Activated T-cell treated with anti-CD3 and anti-CD28 coated beads, Interleukin-2, amount 50 U/mL, for 72 hours (primary cell): ENCODE measurements at regions not wholly inside any gene's neighbourhood (a gene's known extent, or its start where the extent isn't known, plus 50 kb on each side); places are given as distances from the start of the nearest gene placed in this dataset.

Experiments
- ATAC-seq, 2 donors: fragments of 150-1000 bp; cut with Tn5 transposase; replicated peaks in 1 of 2; 2 replicates each; pipeline ENCODE4 v1.10.0; 2021; ENCODE audit warnings: moderate library complexity in 2 of 2, mild to moderate bottlenecking in 1 of 2
- DNase-seq, 2 donors: peaks; one replicate each; pipeline ENCODE4 v3.0.0; 2021 to 2022; ENCODE audit warnings: mixed read lengths in 1 of 2
- H3K27ac Mint-ChIP-seq: one replicate; pipeline ENCODE4 v1.8.0; 2022; ENCODE audit warnings: mild to moderate bottlenecking, moderate library complexity, mixed read lengths
- H3K27me3 Mint-ChIP-seq: one replicate; pipeline ENCODE4 v1.8.0; 2022; ENCODE audit warnings: low read depth, mixed read lengths
- H3K36me3 Mint-ChIP-seq, 2 donors: one replicate each; pipeline ENCODE4 v1.8.0; 2022; ENCODE audit warnings: mixed read lengths in 2 of 2, mild to moderate bottlenecking in 1 of 2; ENCODE audit not compliant: insufficient read depth in 2 of 2
- H3K4me1 Mint-ChIP-seq: one replicate; pipeline ENCODE4 v1.8.0; 2022; ENCODE audit warnings: low read depth, mixed read lengths
- H3K4me3 Mint-ChIP-seq, 2 donors: one replicate each; pipeline ENCODE4 v1.8.0; 2022; ENCODE audit warnings: mild to moderate bottlenecking in 2 of 2, mixed read lengths in 2 of 2, moderate library complexity in 2 of 2
- H3K9me3 Mint-ChIP-seq, 2 donors: one replicate each; pipeline ENCODE4 v1.8.0; 2022; ENCODE audit warnings: mixed read lengths in 2 of 2

DNA sequence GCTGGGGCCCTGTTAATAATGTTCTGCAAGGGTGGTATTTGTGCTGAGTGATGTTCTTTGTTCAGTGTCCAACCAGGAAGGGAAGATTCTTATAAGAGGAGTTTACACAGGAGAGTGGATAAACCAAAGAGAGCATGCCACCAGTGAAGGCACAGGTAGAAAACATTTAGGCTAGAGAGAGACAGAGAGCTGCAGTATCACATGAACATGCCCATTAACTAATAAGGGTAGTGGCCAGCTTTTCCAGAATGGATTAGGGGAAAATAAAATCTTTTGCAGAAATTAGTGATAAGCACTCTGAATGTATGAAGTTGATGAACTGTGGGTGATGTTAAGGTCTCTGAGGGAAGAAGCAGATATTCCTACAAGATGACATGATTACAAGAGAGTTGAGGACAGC lies 54.1 kb upstream of the PRLR start:
- Mint-ChIP-seq H3K9me3 (peaks cover 0 to 5% of the 10 kb centered on the region in 2 donors), H3K4me1 (no peaks in the 10 kb centered on the region), H3K36me3 (no peaks in the 10 kb centered on the region), H3K27ac (no peak overlapping the region), H3K4me3 (no peak overlapping the region), H3K27me3 (peaks cover 7% of the 10 kb centered on the region)
- DNase-seq (no peak), ATAC-seq (no peak)

DNA sequence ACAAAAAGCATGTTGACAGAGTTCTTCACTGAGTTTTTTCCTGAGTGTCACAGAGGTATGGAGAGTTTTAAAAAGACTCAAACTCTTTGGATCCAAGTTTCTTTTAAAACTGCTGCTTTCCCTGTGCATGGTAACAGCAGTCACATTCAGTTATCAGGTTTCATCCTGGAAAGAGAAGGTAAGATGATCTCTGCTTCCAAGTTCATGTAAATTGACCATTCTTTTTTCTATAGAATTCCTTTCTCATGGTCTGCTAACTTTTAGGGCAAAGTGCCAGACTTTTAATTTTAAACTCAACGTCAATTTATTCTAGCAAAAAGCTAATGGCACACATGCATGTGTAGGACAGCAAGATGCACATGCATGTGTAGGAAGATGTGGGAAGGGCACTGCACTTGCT lies 52.5 kb upstream of the PRLR start:
- no peak overlapping the region for H3K27ac Mint-ChIP-seq
- peaks cover 0 to 10% of the 10 kb centered on the region in 2 donors for H3K9me3 Mint-ChIP-seq
- H3K4me3 Mint-ChIP-seq: no peak overlapping the region
- H3K36me3 Mint-ChIP-seq: no peaks in the 10 kb centered on the region
- H3K27me3 Mint-ChIP-seq: peaks cover 11% of the 10 kb centered on the region
- H3K4me1 Mint-ChIP-seq: no peaks in the 10 kb centered on the region
- DNase-seq: no peak
- ATAC-seq: no peak

DNA sequence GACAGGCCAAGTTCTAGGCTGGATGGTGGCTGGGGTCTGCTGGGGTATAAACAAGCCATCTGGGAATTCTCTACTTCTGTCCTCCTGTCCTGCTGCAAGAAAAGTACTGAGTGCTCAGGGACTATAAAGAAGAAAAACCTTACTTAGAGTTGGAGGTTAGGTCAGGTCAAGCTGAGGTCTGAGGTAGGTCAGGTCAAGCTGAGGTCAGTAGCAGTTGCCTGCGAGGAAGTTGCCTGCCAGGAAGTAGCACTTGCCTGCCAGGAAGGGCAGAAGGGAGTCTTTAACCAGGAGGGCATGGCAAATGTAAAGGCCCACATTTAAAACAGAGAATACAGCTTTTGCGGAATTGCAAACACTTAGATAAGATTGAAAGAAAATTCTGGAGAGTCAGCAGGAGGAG lies 51.3 kb upstream of the PRLR start:
- H3K27ac Mint-ChIP-seq: no peak overlapping the region
- DNase-seq (no peak), ATAC-seq (no peak)
- no peaks in the 10 kb centered on the region for H3K36me3 Mint-ChIP-seq
- H3K27me3 Mint-ChIP-seq: peaks cover 11% of the 10 kb centered on the region
- no peak overlapping the region for H3K4me3 Mint-ChIP-seq
- H3K9me3 Mint-ChIP-seq: peaks cover 0 to 10% of the 10 kb centered on the region in 2 donors
- no peaks in the 10 kb centered on the region for H3K4me1 Mint-ChIP-seq
